ENCODE measurements at regions not wholly inside any gene's neighbourhood (a gene's known extent, or its start where the extent isn't known, plus 50 kb on each side); places are given as distances from the start of the nearest gene placed in this dataset.

DNA sequence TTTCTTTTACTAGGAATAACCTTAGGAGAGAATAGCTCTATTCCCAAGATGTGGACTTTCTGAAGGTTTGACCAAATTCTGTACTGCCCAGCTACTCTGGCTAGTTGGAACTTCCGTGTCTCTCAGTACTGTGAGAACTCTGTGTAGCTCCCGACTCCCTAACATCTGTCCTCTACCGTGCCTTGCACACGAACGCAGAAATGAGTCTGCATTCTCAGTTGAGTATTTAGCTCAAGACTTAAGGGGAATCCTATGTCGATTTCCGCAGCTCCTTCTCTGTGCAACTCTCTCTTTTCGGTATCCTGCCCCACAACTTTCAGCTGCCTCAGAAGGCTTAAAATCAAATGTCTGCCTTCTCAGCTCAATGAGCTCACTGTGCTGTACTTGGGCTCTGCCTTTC lies 86.7 kb upstream of the EPHB3 start:
- Mint-ChIP-seq H3K27me3 (peaks cover 19 to 27% of the 10 kb centered on the region in 2 donors), H3K36me3 (no peaks in the 10 kb centered on the region), H3K27ac (no peak overlapping the region), H3K4me3 (no peak overlapping the region), H3K4me1 (peaks cover 2 to 8% (median 4%) of the 10 kb centered on the region in 4 donors), H3K9me3 (peaks cover 0 to 3% (median 0%) of the 10 kb centered on the region in 8 donors)
- ChIA-PET CTCF (ENCODE audit: partially characterized antibody) (interaction anchor here (1.3 kb wide), 2 partner anchors 64 to 103 kb away, joined by 4 read pairs; no protein-coding TSS in a partner anchor), POLR2A (ENCODE audit: partially characterized antibody) (no interaction called here)
- no peak for DNase-seq
- intact Hi-C loops (cut with micrococcal nuclease) = no loop called here
- Histone ChIP-seq H3K27ac (ENCODE audit: low read depth, low read length) (no peak overlapping the region), H3K36me3 (ENCODE audit: insufficient read depth, low read length) (no peaks in the 10 kb centered on the region), H3K27me3 (ENCODE audit: insufficient read depth, low read length) (no peaks in the 10 kb centered on the region), H3K4me1 (ENCODE audit: insufficient read depth, low read length) (no peaks in the 10 kb centered on the region), H3K9me3 (ENCODE audit: control insufficient read depth in 1 of 2, low read length in 2 of 2) (no peaks in the 10 kb centered on the region), H3K4me3 (ENCODE audit: low read length in 2 of 2) (no peak overlapping the region)

DNA sequence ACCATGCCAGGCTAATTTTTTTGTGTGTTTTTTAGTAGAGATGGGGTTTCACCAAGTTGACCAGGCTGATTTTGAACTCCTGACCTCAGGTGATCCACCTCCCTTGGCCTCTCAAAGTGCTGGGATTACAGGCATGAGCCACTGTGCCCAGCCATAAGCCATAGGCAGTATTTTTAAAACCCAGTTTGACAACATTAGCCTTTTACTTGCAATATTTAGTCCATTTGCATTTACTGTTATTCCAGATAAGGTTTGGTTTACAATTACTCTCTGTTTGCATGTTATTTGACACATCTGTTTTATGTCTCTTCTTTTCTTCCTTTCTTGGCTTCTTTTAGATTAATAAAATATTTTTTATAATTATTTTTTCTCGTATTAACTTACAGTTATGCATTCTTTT lies 83.6 kb upstream of the EPHB3 start:
- H3K27ac ChIP-seq (ENCODE audit: low read depth, low read length) = no peak overlapping the region
- no peak for DNase-seq
- POLR2A ChIA-PET (ENCODE audit: partially characterized antibody) = no interaction called here
- H3K9me3 Mint-ChIP-seq = peaks cover 0 to 3% (median 0%) of the 10 kb centered on the region in 8 donors
- no peak overlapping the region for H3K4me3 Mint-ChIP-seq
- no peak overlapping the region for H3K27ac Mint-ChIP-seq
- peaks cover 30 to 43% of the 10 kb centered on the region in 2 donors for H3K27me3 Mint-ChIP-seq
- H3K27me3 ChIP-seq (ENCODE audit: insufficient read depth, low read length) = no peaks in the 10 kb centered on the region
- H3K36me3 ChIP-seq (ENCODE audit: insufficient read depth, low read length) = no peaks in the 10 kb centered on the region
- no peaks in the 10 kb centered on the region for H3K4me1 ChIP-seq (ENCODE audit: insufficient read depth, low read length)
- CTCF ChIA-PET (ENCODE audit: partially characterized antibody) = no interaction called here
- no peak overlapping the region for H3K4me3 ChIP-seq (ENCODE audit: low read length in 2 of 2)
- no peaks in the 10 kb centered on the region for H3K9me3 ChIP-seq (ENCODE audit: control insufficient read depth in 1 of 2, low read length in 2 of 2)
- no peaks in the 10 kb centered on the region for H3K36me3 Mint-ChIP-seq
- intact Hi-C loops (cut with micrococcal nuclease) = no loop called here
- peaks cover 0 to 4% (median 2%) of the 10 kb centered on the region in 4 donors for H3K4me1 Mint-ChIP-seq

- H3K36me3 Mint-ChIP-seq = no peaks in the 10 kb centered on the region
- no peak overlapping the region for H3K27ac Mint-ChIP-seq
- H3K4me1 Mint-ChIP-seq = no peaks in the 10 kb centered on the region
- H3K27me3 Mint-ChIP-seq = peaks cover 29 to 35% of the 10 kb centered on the region in 2 donors
- Histone ChIP-seq H3K36me3 (ENCODE audit: insufficient read depth, low read length) (no peaks in the 10 kb centered on the region), H3K4me3 (ENCODE audit: low read length in 2 of 2) (no peak overlapping the region), H3K27ac (ENCODE audit: low read depth, low read length) (no peak overlapping the region), H3K27me3 (ENCODE audit: insufficient read depth, low read length) (no peaks in the 10 kb centered on the region), H3K4me1 (ENCODE audit: insufficient read depth, low read length) (no peaks in the 10 kb centered on the region), H3K9me3 (ENCODE audit: control insufficient read depth in 1 of 2, low read length in 2 of 2) (no peaks in the 10 kb centered on the region)
- intact Hi-C loops (cut with micrococcal nuclease) = no loop called here
- DNase-seq = no peak
- H3K4me3 Mint-ChIP-seq = no peak overlapping the region
- ChIA-PET POLR2A (ENCODE audit: partially characterized antibody) (no interaction called here), CTCF (ENCODE audit: partially characterized antibody) (no interaction called here)
- H3K9me3 Mint-ChIP-seq = peaks cover 0 to 3% (median 0%) of the 10 kb centered on the region in 8 donors
Measured at GRCh38 chr3:184479426-184480126, 82.0 kb upstream of the EPHB3 start.

- no peaks in the 10 kb centered on the region for H3K27me3 ChIP-seq (ENCODE audit: insufficient read depth, low read length)
- intact Hi-C loops (cut with micrococcal nuclease) = no loop called here
- H3K4me1 Mint-ChIP-seq = no peaks in the 10 kb centered on the region
Measured at GRCh38 chr3:184480831-184481230, 80.8 kb upstream of the EPHB3 start.

DNA sequence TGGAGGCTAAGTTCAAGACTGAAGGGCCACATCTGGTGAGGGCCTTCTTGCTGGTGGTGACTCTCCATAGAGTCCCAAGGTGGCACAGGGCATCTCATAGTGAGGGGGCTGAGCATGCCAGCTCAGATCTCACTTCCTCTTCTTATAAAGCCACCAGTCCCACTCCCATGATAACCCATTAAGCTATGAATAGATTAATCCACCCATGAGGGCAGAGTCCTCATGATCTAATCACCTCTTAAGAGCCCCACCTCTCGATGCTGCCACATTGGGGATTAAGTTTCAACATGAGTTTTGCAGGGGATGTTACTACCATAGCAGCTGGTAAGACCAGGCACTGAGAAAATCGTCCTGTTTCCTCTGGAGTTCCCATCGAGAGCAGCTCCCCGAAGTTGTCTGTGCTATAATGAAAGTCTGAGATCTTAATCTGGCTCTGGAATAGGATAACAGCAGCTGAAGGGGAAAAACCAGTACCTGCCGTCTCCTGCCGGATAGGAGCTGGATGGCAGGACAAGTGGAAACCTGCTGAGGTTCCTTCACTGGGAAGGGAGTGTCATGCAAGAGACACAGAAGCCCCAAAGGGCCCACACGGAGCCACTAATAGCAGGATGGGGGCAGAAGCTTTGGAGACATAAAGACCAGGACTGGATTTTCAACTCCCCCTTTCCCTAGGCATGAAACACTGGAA lies 79.5 kb upstream of the EPHB3 start:
- Histone ChIP-seq H3K27ac (ENCODE audit: low read depth, low read length) (no peak overlapping the region), H3K9me3 (ENCODE audit: control insufficient read depth in 1 of 2, low read length in 2 of 2) (no peaks in the 10 kb centered on the region), H3K36me3 (ENCODE audit: insufficient read depth, low read length) (no peaks in the 10 kb centered on the region), H3K27me3 (ENCODE audit: insufficient read depth, low read length) (no peaks in the 10 kb centered on the region), H3K4me3 (ENCODE audit: low read length in 2 of 2) (no peak overlapping the region), H3K4me1 (ENCODE audit: insufficient read depth, low read length) (no peaks in the 10 kb centered on the region)
- no peak overlapping the region for H3K27ac Mint-ChIP-seq
- H3K4me1 Mint-ChIP-seq = no peaks in the 10 kb centered on the region
- H3K27me3 Mint-ChIP-seq = peaks cover 22 to 34% of the 10 kb centered on the region in 2 donors
- CTCF ChIA-PET (ENCODE audit: partially characterized antibody) = interaction anchor here (1.6 kb wide), 1 partner anchor 23 kb away, joined by 3 read pairs; no protein-coding TSS in a partner anchor
- POLR2A ChIA-PET (ENCODE audit: partially characterized antibody) = no interaction called here
- H3K36me3 Mint-ChIP-seq = no peaks in the 10 kb centered on the region
- intact Hi-C loops (cut with micrococcal nuclease) = no loop called here
- no peak overlapping the region for H3K4me3 Mint-ChIP-seq
- peaks cover 0 to 2% (median 0%) of the 10 kb centered on the region in 8 donors for H3K9me3 Mint-ChIP-seq
- DNase-seq = no peak

More at GRCh38 chr3:184480831-184481230, 80.8 kb upstream of the EPHB3 start:
- Mint-ChIP-seq H3K27ac (no peak overlapping the region), H3K4me3 (no peak overlapping the region), H3K9me3 (peaks cover 0 to 2% (median 0%) of the 10 kb centered on the region in 8 donors), H3K36me3 (no peaks in the 10 kb centered on the region), H3K27me3 (peaks cover 25 to 34% of the 10 kb centered on the region in 2 donors)
- POLR2A ChIA-PET (ENCODE audit: partially characterized antibody) = no interaction called here
- Histone ChIP-seq H3K9me3 (ENCODE audit: control insufficient read depth in 1 of 2, low read length in 2 of 2) (no peaks in the 10 kb centered on the region), H3K4me1 (ENCODE audit: insufficient read depth, low read length) (no peaks in the 10 kb centered on the region), H3K27ac (ENCODE audit: low read depth, low read length) (no peak overlapping the region), H3K4me3 (ENCODE audit: low read length in 2 of 2) (no peak overlapping the region), H3K36me3 (ENCODE audit: insufficient read depth, low read length) (no peaks in the 10 kb centered on the region)
- CTCF ChIA-PET (ENCODE audit: partially characterized antibody) = interaction anchor here (1.1 to 1.6 kb wide), 2 partner anchors 25 to 33 kb away, joined by 3 read pairs; no protein-coding TSS in a partner anchor
- DNase-seq = no peak

DNA sequence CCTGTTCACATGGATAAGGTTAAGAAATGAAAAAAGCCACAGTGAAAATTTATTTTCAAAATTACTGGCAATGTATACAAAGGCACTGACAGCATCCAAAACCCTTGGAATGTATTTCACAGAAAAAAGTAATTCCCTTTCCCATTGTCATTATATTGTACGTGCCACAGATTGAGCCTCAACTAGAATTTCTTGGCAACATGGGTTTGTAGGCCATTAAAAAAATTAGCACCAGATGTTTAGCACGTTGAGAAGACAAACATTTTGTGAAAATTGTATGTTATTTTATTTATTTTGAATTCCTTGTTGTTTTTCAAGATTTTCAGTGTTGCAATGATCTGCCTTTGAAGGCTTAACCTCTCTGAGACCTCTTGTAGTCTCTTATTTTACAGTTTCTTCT lies 76.3 kb upstream of the EPHB3 start:
- no peak overlapping the region for H3K27ac ChIP-seq (ENCODE audit: low read depth, low read length)
- H3K27me3 Mint-ChIP-seq = peaks cover 28 to 46% of the 10 kb centered on the region in 2 donors
- no peak for DNase-seq
- ChIA-PET POLR2A (ENCODE audit: partially characterized antibody) (no interaction called here), CTCF (ENCODE audit: partially characterized antibody) (no interaction called here)
- H3K9me3 ChIP-seq (ENCODE audit: control insufficient read depth in 1 of 2, low read length in 2 of 2) = no peaks in the 10 kb centered on the region
- no peak overlapping the region for H3K27ac Mint-ChIP-seq
- intact Hi-C loops (cut with micrococcal nuclease) = no loop called here
- H3K4me3 ChIP-seq (ENCODE audit: low read length in 2 of 2) = no peak overlapping the region
- no peaks in the 10 kb centered on the region for H3K4me1 ChIP-seq (ENCODE audit: insufficient read depth, low read length)
- H3K27me3 ChIP-seq (ENCODE audit: insufficient read depth, low read length) = no peaks in the 10 kb centered on the region
- no peak overlapping the region for H3K4me3 Mint-ChIP-seq
- H3K9me3 Mint-ChIP-seq = peaks cover 0 to 2% (median 0%) of the 10 kb centered on the region in 8 donors
- H3K36me3 ChIP-seq (ENCODE audit: insufficient read depth, low read length) = no peaks in the 10 kb centered on the region
- no peaks in the 10 kb centered on the region for H3K4me1 Mint-ChIP-seq
- no peaks in the 10 kb centered on the region for H3K36me3 Mint-ChIP-seq

DNA sequence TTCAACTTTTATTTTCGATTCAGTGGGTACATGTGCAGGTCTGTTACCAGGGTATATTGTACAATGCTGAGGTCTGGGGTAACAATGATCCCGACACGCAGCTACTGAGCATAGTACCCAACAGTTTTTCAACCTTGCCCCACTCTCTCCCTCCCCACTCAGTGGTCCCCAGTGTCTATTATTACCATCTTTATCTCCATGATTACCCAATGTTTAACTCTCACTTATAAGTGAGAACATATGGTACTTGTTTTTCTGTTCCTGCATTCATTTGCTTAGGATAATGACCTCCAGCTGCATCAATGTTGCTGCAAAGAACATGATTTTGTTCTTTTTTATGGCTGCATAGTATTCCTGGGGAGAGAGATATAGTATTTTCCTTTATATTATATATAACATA lies 75.7 kb upstream of the EPHB3 start:
- Mint-ChIP-seq H3K9me3 (peaks cover 0 to 2% (median 0%) of the 10 kb centered on the region in 8 donors), H3K4me1 (no peaks in the 10 kb centered on the region), H3K4me3 (no peak overlapping the region), H3K36me3 (no peaks in the 10 kb centered on the region), H3K27ac (no peak overlapping the region), H3K27me3 (peaks cover 25 to 45% of the 10 kb centered on the region in 2 donors)
- Histone ChIP-seq H3K4me3 (ENCODE audit: low read length in 2 of 2) (no peak overlapping the region), H3K36me3 (ENCODE audit: insufficient read depth, low read length) (no peaks in the 10 kb centered on the region), H3K27ac (ENCODE audit: low read depth, low read length) (no peak overlapping the region), H3K9me3 (ENCODE audit: control insufficient read depth in 1 of 2, low read length in 2 of 2) (no peaks in the 10 kb centered on the region), H3K27me3 (ENCODE audit: insufficient read depth, low read length) (no peaks in the 10 kb centered on the region), H3K4me1 (ENCODE audit: insufficient read depth, low read length) (no peaks in the 10 kb centered on the region)
- ChIA-PET POLR2A (ENCODE audit: partially characterized antibody) (no interaction called here), CTCF (ENCODE audit: partially characterized antibody) (no interaction called here)
- no peak for DNase-seq
- intact Hi-C loops (cut with micrococcal nuclease) = no loop called here
